Duodenal mucosa (tissue), 2 donors: ENCODE measurements at regions not wholly inside any gene's neighbourhood (a gene's known extent, or its start where the extent isn't known, plus 50 kb on each side); places are given as distances from the start of the nearest gene placed in this dataset.

Source experiments
- H3K27ac ChIP-seq: one replicate; pipeline ENCODE4 v1.7.0; 2013; ENCODE audit warnings: low read depth, low read length
- H3K27me3 ChIP-seq, 2 donors: one replicate each; pipeline ENCODE4 v1.7.0; 2013; ENCODE audit warnings: low read length in 2 of 2, control low read depth in 1 of 2; ENCODE audit not compliant: insufficient read depth in 2 of 2, control insufficient read depth in 1 of 2
- H3K36me3 ChIP-seq, 2 donors: one replicate each; pipeline ENCODE4 v1.7.0; 2013; ENCODE audit warnings: low read length in 2 of 2, control low read depth in 1 of 2; ENCODE audit not compliant: insufficient read depth in 2 of 2, control insufficient read depth in 1 of 2
- H3K4me1 ChIP-seq, 2 donors: one replicate each; pipeline ENCODE4 v1.7.0; 2013; ENCODE audit warnings: low read length in 2 of 2, control low read depth in 1 of 2; ENCODE audit not compliant: insufficient read depth in 2 of 2, control insufficient read depth in 1 of 2
- H3K4me3 ChIP-seq, 2 donors: one replicate each; pipeline ENCODE4 v1.7.0; 2013; ENCODE audit warnings: low read length in 2 of 2, low read depth in 1 of 2
- H3K9ac ChIP-seq, 2 donors: one replicate each; pipeline ENCODE4 v1.7.0; 2013; ENCODE audit warnings: low read length in 2 of 2, low read depth in 1 of 2
- H3K9me3 ChIP-seq, 2 donors: one replicate each; pipeline ENCODE4 v1.7.0; 2013; ENCODE audit warnings: low read length in 2 of 2, control low read depth in 1 of 2; ENCODE audit not compliant: control insufficient read depth in 1 of 2

DNA sequence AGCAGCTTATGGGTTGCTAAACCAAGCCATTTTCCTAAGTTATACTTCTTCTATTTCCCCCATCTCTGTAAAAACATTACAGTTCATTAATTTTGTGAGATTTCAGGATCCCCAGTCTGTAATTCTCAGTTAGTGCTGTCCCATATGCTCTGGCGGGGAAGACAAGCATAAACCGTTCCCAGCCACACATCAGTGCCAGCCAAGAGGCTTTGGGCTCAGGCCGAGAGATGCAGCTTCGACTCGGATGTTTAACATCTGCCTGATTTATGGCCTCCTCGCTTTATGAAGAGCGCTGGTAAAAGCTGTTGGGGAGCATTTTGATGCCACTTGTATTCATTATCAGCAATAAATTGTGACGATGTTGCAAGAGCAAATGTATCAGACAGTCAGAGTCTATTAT, 349.1 kb upstream of the CCDC196 start:
- no peak overlapping the region for H3K27ac ChIP-seq

DNA sequence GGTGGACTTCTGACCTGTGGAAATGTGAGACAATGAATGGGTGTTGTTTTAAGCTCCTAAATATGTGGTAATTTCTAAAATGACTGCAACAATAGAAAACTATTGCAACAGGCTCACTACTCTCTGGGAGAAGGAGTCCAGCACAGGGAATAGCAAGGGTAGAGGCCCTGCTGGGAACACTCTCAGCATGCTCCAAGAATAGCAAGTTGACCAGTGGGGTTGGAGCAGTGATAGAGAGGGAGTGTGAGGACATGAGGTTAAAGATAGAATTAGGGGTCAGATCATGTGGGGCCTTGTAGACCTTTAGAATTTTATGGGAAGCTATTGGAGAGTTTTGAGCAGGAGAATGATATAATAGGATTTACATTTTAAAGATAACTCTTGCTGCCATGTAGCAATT, 346.7 kb upstream of the CCDC196 start:
- H3K4me3 ChIP-seq = no peak overlapping the region
- H3K4me1 ChIP-seq = no peaks in the 10 kb centered on the region
- H3K36me3 ChIP-seq = no peaks in the 10 kb centered on the region
- no peaks in the 10 kb centered on the region for H3K27me3 ChIP-seq
- H3K9me3 ChIP-seq = no peaks in the 10 kb centered on the region
- no peak overlapping the region for H3K9ac ChIP-seq
- H3K27ac ChIP-seq = no peak overlapping the region

More for the DNA sequence above, 349.1 kb upstream of the CCDC196 start:
- Histone ChIP-seq H3K9me3 (no peaks in the 10 kb centered on the region), H3K9ac (no peak overlapping the region), H3K36me3 (no peaks in the 10 kb centered on the region), H3K4me1 (no peaks in the 10 kb centered on the region), H3K27me3 (no peaks in the 10 kb centered on the region), H3K4me3 (no peak overlapping the region)

DNA sequence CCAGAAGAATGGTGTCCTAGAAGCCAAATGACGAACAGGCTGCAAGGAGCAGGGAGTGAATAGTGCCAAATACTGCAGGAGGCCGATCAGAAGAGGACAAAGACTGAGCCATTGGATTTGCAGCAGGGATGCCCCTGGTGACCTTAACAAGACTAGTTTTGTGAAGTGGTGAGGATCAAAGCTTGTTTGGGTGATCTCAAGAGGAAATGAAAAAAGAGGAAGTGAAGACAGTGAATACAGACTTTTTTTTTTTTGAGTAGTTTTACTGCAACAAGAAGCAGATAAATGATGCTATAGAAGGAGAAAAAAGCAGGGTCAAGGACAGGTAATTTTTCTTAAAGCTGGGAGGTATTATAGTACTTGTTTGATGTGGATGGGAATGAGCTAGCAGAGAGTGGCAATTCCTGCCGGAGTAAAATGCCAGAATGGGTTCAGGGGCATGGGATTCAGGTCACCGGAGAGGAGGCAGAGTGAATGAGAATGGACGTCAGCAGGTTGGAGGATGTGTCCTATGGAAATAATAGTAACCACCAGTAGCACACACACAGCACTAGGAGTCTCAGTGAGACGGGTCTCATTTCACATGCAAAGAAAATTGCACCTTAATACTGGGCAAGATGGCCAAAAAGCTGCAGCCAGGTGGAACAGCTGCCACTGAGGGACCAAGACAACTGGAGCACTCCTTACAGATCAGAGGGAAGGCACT, 345.8 kb upstream of the CCDC196 start:
- no peaks in the 10 kb centered on the region for H3K36me3 ChIP-seq
- H3K4me3 ChIP-seq = no peak overlapping the region
- no peaks in the 10 kb centered on the region for H3K4me1 ChIP-seq
- no peaks in the 10 kb centered on the region for H3K27me3 ChIP-seq
- no peaks in the 10 kb centered on the region for H3K9me3 ChIP-seq
- H3K9ac ChIP-seq = no peak overlapping the region
- no peak overlapping the region for H3K27ac ChIP-seq

DNA sequence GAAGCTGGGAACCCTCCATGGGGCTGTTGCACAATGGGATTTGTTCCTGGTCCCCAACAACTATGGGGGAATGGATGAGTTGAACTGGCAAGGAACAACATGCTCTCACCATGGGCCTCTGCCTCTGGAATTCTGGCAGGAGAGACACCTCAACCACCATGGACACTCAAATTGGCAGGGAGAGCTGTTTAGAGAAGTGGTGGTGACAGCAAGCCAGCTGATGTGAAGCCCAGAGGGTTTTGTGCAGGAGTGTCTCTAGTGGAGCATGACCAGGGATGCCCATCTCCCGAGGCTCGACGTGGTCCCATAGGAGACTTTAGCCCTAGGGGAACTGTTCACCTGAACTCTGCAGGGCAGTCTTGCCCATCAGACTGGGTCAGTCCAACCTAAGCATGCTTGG, 345.2 kb upstream of the CCDC196 start:
- no peak overlapping the region for H3K4me3 ChIP-seq
- no peaks in the 10 kb centered on the region for H3K27me3 ChIP-seq
- no peaks in the 10 kb centered on the region for H3K9me3 ChIP-seq
- H3K4me1 ChIP-seq = no peaks in the 10 kb centered on the region
- no peaks in the 10 kb centered on the region for H3K36me3 ChIP-seq
- no peak overlapping the region for H3K27ac ChIP-seq
- no peak overlapping the region for H3K9ac ChIP-seq

DNA sequence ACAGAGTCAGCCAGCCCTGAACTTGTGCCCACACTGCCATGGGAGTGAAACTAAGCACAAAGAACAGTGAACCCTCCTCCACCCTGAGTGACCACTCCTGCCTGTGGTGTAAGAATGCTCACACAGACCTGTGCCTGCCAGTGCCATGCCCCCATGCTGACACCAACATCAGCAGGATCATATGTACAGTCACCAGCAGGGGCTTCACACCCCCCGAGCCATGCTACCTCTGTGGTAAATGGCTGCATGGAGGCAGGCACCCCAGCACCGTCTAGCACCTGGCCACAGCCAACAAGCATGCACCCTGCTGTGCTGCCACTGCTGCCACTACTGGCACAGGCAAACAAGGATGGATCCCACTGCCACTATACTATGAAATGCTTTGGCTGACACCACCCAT, 344.4 kb upstream of the CCDC196 start:
- Histone ChIP-seq H3K27ac (no peak overlapping the region), H3K27me3 (no peaks in the 10 kb centered on the region), H3K36me3 (no peaks in the 10 kb centered on the region), H3K9me3 (no peaks in the 10 kb centered on the region), H3K4me3 (no peak overlapping the region), H3K9ac (no peak overlapping the region), H3K4me1 (no peaks in the 10 kb centered on the region)

DNA sequence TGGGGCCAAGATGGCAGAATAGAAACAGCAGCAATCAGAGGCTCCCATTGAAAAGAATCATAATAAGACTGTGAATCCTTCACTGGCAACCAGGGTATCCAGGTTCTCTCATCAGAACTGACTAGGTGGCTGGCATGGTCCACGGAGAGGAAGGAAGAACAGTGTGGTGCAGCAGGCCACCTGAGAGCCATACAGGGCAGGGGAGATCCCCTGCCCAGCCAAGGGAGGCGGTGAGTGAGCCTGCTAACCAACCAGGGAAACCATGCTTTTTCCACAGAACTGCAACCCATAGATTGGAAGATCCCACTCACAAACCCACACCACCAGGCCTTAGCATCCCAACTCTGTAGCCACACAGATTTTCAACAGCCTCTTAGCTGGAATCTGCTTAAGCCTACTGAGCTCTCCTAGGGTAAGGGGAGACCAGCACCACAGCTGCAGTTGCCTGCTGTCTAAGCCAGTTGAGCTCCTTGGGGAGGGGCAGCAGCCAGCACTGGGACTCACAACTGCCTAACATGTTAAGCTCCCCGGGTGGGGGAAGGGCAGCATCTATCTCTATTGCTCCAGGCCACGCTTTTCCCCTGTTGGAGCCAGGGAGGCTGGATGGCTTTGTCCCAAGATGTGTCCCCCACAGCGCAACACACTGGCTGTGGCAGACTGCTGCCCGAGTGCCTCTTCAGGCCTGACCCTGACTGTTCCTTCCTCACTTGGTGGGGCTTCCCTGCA, 342.6 kb upstream of the CCDC196 start:
- no peak overlapping the region for H3K4me3 ChIP-seq
- no peaks in the 10 kb centered on the region for H3K36me3 ChIP-seq
- no peak overlapping the region for H3K9ac ChIP-seq
- no peaks in the 10 kb centered on the region for H3K27me3 ChIP-seq
- no peaks in the 10 kb centered on the region for H3K4me1 ChIP-seq
- no peak overlapping the region for H3K27ac ChIP-seq
- no peaks in the 10 kb centered on the region for H3K9me3 ChIP-seq

DNA sequence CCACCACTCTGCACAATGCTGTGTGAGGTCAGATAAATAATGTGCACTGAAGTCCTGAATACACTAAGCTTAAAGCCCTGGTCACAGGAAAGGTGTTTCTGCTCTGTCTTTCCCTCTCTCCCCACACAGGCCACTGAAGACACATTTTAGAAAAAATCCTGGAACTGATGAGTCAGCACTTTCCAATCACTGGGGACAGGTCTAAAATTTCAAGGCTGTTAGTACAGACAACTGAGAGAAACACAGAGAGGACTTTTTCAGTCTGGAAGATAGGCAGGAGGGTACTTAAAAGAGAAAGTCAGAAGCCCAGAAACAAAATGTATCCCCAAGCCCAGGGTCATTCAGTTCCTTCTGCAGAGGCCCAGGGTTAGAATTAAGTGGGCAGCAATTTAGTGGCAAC, 333.9 kb upstream of the CCDC196 start:
- no peaks in the 10 kb centered on the region for H3K36me3 ChIP-seq
- no peak overlapping the region for H3K27ac ChIP-seq
- no peaks in the 10 kb centered on the region for H3K4me1 ChIP-seq
- no peak overlapping the region for H3K9ac ChIP-seq
- no peaks in the 10 kb centered on the region for H3K27me3 ChIP-seq
- H3K4me3 ChIP-seq = no peak overlapping the region
- H3K9me3 ChIP-seq = no peaks in the 10 kb centered on the region

DNA sequence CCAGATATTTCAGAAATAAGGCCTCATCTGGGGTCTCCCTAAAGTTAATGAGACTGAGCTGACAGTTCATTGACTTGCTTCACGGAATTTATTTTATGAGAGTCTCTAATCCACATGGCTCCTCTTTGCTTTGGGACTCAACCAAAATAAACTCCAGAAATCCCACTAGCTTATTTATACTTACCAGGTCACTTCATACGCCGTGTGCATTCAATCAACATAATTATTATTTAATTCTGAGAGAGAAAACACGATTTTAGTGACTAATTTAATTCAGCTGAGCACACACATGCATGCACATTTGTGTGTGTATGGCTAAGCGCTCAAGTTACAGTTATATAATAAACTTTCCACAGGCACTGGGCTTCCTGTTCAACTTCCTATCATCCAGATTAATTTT, 333.4 kb upstream of the CCDC196 start:
- no peaks in the 10 kb centered on the region for H3K27me3 ChIP-seq
- H3K36me3 ChIP-seq = no peaks in the 10 kb centered on the region
- no peak overlapping the region for H3K27ac ChIP-seq
- no peak overlapping the region for H3K4me3 ChIP-seq
- H3K9me3 ChIP-seq = no peaks in the 10 kb centered on the region
- H3K9ac ChIP-seq = no peak overlapping the region
- H3K4me1 ChIP-seq = no peaks in the 10 kb centered on the region

DNA sequence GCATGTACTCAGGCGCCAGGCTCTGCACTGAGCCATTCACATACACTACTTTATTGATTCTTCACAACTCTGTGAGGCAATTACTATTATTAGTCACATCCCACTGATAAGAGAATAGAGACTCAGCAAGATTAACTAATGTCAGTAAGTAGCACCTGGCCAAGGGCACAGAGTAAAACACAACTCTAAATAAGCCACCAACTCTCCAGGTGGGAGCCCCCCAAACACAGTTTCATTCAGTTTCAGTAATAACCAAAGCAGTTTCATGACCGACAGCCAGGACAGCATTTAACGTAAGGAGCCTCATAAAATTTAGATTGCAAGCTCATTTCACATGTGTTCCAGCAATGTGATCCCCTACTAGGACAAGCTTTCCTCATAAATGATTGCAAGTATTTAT, 323.1 kb upstream of the CCDC196 start:
- no peak overlapping the region for H3K9ac ChIP-seq
- H3K36me3 ChIP-seq = no peaks in the 10 kb centered on the region
- H3K4me1 ChIP-seq = no peaks in the 10 kb centered on the region
- no peak overlapping the region for H3K4me3 ChIP-seq
- H3K9me3 ChIP-seq = no peaks in the 10 kb centered on the region
- H3K27me3 ChIP-seq = no peaks in the 10 kb centered on the region
- no peak overlapping the region for H3K27ac ChIP-seq

DNA sequence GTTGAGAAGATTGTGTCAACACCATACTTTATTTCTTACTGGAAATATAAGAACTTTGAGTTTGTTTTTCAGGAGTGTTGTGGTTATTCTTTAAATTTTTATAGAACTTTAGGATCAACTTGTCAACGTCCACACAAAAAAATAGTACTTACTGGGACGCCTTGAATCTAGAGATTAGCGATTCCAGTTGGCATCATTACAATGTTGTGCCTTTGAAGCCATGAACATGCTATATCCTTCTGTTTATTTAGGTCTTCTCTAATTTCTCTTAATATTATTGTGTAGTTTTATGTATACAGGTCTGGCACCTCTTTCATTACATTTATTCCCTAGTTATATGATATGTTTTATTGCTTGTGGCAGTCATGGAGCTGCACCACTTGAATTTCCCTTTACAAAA, 320.8 kb upstream of the CCDC196 start:
- Histone ChIP-seq H3K9ac (no peak overlapping the region), H3K4me1 (no peaks in the 10 kb centered on the region), H3K9me3 (no peaks in the 10 kb centered on the region), H3K27me3 (no peaks in the 10 kb centered on the region), H3K4me3 (no peak overlapping the region), H3K36me3 (no peaks in the 10 kb centered on the region), H3K27ac (no peak overlapping the region)
